ENCODE measurements at regions not wholly inside any gene's neighbourhood (a gene's known extent, or its start where the extent isn't known, plus 50 kb on each side); places are given as distances from the start of the nearest gene placed in this dataset.

GRCh38 chr6:14272737-14273085, 155.1 kb downstream of the CD83 start:
- TF ChIP-seq, protein P1, sequence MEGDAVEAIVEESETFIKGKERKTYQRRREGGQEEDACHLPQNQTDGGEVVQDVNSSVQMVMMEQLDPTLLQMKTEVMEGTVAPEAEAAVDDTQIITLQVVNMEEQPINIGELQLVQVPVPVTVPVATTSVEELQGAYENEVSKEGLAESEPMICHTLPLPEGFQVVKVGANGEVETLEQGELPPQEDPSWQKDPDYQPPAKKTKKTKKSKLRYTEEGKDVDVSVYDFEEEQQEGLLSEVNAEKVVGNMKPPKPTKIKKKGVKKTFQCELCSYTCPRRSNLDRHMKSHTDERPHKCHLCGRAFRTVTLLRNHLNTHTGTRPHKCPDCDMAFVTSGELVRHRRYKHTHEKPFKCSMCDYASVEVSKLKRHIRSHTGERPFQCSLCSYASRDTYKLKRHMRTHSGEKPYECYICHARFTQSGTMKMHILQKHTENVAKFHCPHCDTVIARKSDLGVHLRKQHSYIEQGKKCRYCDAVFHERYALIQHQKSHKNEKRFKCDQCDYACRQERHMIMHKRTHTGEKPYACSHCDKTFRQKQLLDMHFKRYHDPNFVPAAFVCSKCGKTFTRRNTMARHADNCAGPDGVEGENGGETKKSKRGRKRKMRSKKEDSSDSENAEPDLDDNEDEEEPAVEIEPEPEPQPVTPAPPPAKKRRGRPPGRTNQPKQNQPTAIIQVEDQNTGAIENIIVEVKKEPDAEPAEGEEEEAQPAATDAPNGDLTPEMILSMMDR (IDR thresholded peaks at IDR 0.05) = no peak
- no peak for TF ChIP-seq POLR2A (IDR thresholded peaks at IDR 0.05)
- TF ChIP-seq POLR2AphosphoS5 (IDR thresholded peaks at IDR 0.05) = no peak
- no peak for TF ChIP-seq EP300 (IDR thresholded peaks at IDR 0.05)

Data from upper lobe of left lung (tissue), 4 donors.